ENCODE measurements at regions not wholly inside any gene's neighbourhood (a gene's known extent, or its start where the extent isn't known, plus 50 kb on each side); places are given as distances from the start of the nearest gene placed in this dataset.

DNA sequence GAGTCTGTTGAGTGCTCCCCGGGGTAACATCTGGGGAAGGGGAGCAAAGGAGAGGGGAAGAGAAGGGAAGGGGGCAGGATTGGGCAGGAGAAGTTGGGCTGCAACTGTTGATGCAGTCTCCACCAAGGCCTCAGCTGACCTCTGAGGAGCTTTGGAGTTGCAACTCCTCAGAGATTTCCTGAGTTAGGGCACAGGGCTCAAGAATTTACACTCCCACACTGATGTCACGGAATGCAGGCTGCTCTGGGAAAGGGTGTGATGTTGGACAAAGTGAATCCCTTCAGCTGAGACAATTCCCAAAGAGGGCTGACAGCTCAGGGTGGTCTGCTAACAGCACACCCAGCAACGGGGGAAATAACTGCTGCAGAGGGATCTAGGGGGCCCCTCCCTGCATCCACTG lies 295.6 kb downstream of the PCNX1 start:
- Histone ChIP-seq H3K9me3 (ENCODE audit: insufficient read depth, low read depth, low read length) (no peaks in the 10 kb centered on the region), H3K79me2 (ENCODE audit: insufficient read depth, low read length) (no peaks in the 10 kb centered on the region), H4K20me1 (ENCODE audit: insufficient read depth, low read length, poor library complexity, severe bottlenecking) (no peaks in the 10 kb centered on the region), H3K9ac (ENCODE audit: low read depth, low read length, poor library complexity, severe bottlenecking) (no peak overlapping the region), H3K9me2 (replicated peaks; ENCODE audit: low read depth, low read length) (no peaks in the 10 kb centered on the region), H2AFZ (ENCODE audit: low read length) (no peak overlapping the region), H3K36me3 (ENCODE audit: insufficient read depth, low read length) (no peaks in the 10 kb centered on the region), H3F3A (ENCODE audit: low read depth) (no peaks in the 10 kb centered on the region), H3K4me3 (ENCODE audit: low read length, poor library complexity, severe bottlenecking) (no peak overlapping the region), H3K4me1 (ENCODE audit: insufficient read depth, low read length, poor library complexity, severe bottlenecking) (no peaks in the 10 kb centered on the region), H3K27me3 (ENCODE audit: insufficient read depth, low read length, poor library complexity, severe bottlenecking) (no peaks in the 10 kb centered on the region), H3K4me2 (ENCODE audit: low read depth, low read length, poor library complexity, severe bottlenecking) (no peak overlapping the region)
- TF ChIP-seq, protein P1, sequence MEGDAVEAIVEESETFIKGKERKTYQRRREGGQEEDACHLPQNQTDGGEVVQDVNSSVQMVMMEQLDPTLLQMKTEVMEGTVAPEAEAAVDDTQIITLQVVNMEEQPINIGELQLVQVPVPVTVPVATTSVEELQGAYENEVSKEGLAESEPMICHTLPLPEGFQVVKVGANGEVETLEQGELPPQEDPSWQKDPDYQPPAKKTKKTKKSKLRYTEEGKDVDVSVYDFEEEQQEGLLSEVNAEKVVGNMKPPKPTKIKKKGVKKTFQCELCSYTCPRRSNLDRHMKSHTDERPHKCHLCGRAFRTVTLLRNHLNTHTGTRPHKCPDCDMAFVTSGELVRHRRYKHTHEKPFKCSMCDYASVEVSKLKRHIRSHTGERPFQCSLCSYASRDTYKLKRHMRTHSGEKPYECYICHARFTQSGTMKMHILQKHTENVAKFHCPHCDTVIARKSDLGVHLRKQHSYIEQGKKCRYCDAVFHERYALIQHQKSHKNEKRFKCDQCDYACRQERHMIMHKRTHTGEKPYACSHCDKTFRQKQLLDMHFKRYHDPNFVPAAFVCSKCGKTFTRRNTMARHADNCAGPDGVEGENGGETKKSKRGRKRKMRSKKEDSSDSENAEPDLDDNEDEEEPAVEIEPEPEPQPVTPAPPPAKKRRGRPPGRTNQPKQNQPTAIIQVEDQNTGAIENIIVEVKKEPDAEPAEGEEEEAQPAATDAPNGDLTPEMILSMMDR (conservative IDR thresholded peaks at IDR 0.05; ENCODE audit: low read length), result no peak
- no peak for TF ChIP-seq EZH2phosphoT487 (IDR thresholded peaks at IDR 0.05; ENCODE audit: borderline replicate concordance)

DNA sequence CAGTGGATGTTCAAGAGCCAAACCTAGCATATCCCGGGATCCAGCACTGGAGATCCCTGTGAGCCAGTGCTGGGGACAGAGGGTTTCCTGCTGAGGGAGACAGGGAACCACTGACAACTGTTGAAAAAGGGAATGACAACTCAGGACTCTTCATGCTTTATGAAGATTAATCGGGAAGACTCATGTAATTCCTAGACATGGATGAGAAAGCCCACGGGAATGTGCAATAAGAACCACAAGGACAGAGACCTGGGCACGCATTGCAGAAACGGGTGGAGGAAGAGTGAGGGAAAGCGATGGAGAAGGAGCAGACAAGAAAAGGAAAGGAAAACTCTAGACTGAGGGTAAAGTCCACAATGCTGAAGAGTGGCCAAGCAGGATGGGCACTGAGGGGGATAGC lies 296.0 kb downstream of the PCNX1 start:
- no peaks in the 10 kb centered on the region for H3K4me1 ChIP-seq (ENCODE audit: insufficient read depth, low read length, poor library complexity, severe bottlenecking)
- no peaks in the 10 kb centered on the region for H3K27me3 ChIP-seq (ENCODE audit: insufficient read depth, low read length, poor library complexity, severe bottlenecking)
- H3K36me3 ChIP-seq (ENCODE audit: insufficient read depth, low read length), result no peaks in the 10 kb centered on the region
- H3K9me2 ChIP-seq (replicated peaks; ENCODE audit: low read depth, low read length), result no peaks in the 10 kb centered on the region
- no peaks in the 10 kb centered on the region for H4K20me1 ChIP-seq (ENCODE audit: insufficient read depth, low read length, poor library complexity, severe bottlenecking)
- no peak overlapping the region for H3K4me2 ChIP-seq (ENCODE audit: low read depth, low read length, poor library complexity, severe bottlenecking)
- H2AFZ ChIP-seq (ENCODE audit: low read length), result no peak overlapping the region
- no peak overlapping the region for H3K4me3 ChIP-seq (ENCODE audit: low read length, poor library complexity, severe bottlenecking)
- H3K9me3 ChIP-seq (ENCODE audit: insufficient read depth, low read depth, low read length), result no peaks in the 10 kb centered on the region
- TF ChIP-seq, protein P1 (conservative IDR thresholded peaks at IDR 0.05; ENCODE audit: low read length), result no peak
- no peak for TF ChIP-seq EZH2phosphoT487 (IDR thresholded peaks at IDR 0.05; ENCODE audit: borderline replicate concordance)
- no peaks in the 10 kb centered on the region for H3F3A ChIP-seq (ENCODE audit: low read depth)
- H3K79me2 ChIP-seq (ENCODE audit: insufficient read depth, low read length), result no peaks in the 10 kb centered on the region
- no peak overlapping the region for H3K9ac ChIP-seq (ENCODE audit: low read depth, low read length, poor library complexity, severe bottlenecking)

DNA sequence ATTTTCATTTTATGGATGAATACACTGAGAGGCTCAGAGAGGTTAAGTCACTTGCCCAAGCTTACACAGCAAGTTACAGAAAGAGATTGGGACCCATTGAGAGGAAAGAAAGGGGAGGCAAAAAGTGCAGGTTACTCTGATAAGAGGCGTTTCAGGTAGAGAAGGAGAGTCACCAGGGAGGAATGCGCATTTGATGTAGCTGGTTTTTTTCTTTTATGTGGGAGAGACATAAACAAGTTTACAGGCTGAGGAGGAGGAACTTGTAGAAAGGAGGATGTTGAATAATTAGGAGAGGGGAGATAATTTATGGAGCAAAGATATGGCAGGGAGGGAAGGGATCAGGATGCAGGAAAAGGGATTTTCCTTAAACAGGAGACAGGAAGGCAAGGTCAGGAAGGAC lies 297.0 kb downstream of the PCNX1 start:
- Histone ChIP-seq H3K27me3 (ENCODE audit: insufficient read depth, low read length, poor library complexity, severe bottlenecking) (no peaks in the 10 kb centered on the region), H3K4me1 (ENCODE audit: insufficient read depth, low read length, poor library complexity, severe bottlenecking) (no peaks in the 10 kb centered on the region), H2AFZ (ENCODE audit: low read length) (no peak overlapping the region), H3K9me3 (ENCODE audit: insufficient read depth, low read depth, low read length) (no peaks in the 10 kb centered on the region), H3K79me2 (ENCODE audit: insufficient read depth, low read length) (no peaks in the 10 kb centered on the region), H3K4me3 (ENCODE audit: low read length, poor library complexity, severe bottlenecking) (no peak overlapping the region), H3F3A (ENCODE audit: low read depth) (no peaks in the 10 kb centered on the region), H3K4me2 (ENCODE audit: low read depth, low read length, poor library complexity, severe bottlenecking) (no peak overlapping the region), H4K20me1 (ENCODE audit: insufficient read depth, low read length, poor library complexity, severe bottlenecking) (no peaks in the 10 kb centered on the region), H3K9ac (ENCODE audit: low read depth, low read length, poor library complexity, severe bottlenecking) (no peak overlapping the region), H3K36me3 (ENCODE audit: insufficient read depth, low read length) (no peaks in the 10 kb centered on the region), H3K9me2 (replicated peaks; ENCODE audit: low read depth, low read length) (no peaks in the 10 kb centered on the region)
- TF ChIP-seq EZH2phosphoT487 (IDR thresholded peaks at IDR 0.05; ENCODE audit: borderline replicate concordance), result no peak
- TF ChIP-seq, protein P1 (conservative IDR thresholded peaks at IDR 0.05; ENCODE audit: low read length), result no peak

Data from Loucy (cell line).